Thyroid gland (tissue), 4 donors: ENCODE measurements at regions not wholly inside any gene's neighbourhood (a gene's known extent, or its start where the extent isn't known, plus 50 kb on each side); places are given as distances from the start of the nearest gene placed in this dataset.

Experiments
- DNase-seq, 2 donors: peaks; one replicate each; pipeline ENCODE4 v3.0.0-alpha.2; 2019
- H3K27ac ChIP-seq, 3 donors: fragments of 200-600 bp; sonication (generic); 1 replicate in 2 of 3; 2 replicates in 1 of 3; pipeline ENCODE4 v1.5.1; 2016 to 2019; ENCODE audit warnings: mild to moderate bottlenecking in 1 of 3, moderate library complexity in 1 of 3
- H3K27me3 ChIP-seq: fragments of 200-600 bp; sonication (generic); one replicate; pipeline ENCODE4 v1.5.1; 2019
- H3K36me3 ChIP-seq, 2 donors: fragments of 200-600 bp; sonication (generic); one replicate each; pipeline ENCODE4 v1.5.1; 2016 to 2019
- H3K4me1 ChIP-seq, 2 donors: fragments of 200-600 bp; sonication (generic); one replicate each; pipeline ENCODE4 v1.5.1; 2017 to 2019
- H3K4me3 ChIP-seq, 3 donors: fragments of 200-600 bp; sonication (generic); replicated peaks in 1 of 3; 1 replicate in 2 of 3; 2 replicates in 1 of 3; pipeline ENCODE4 v1.5.1; 2016; ENCODE audit warnings: mild to moderate bottlenecking in 1 of 3
- H3K9me3 ChIP-seq: fragments of 200-600 bp; sonication (generic); one replicate; pipeline ENCODE4 v1.5.1; 2017
- CTCF ChIP-seq, 6 experiments: fragments of 200-600 bp in 3 of 6; fragments of 450-650 bp in 3 of 6; sonication (generic) in 3 of 6; IDR thresholded peaks; one replicate each; pipeline ENCODE4 v1.5.1; 2016 to 2019; ENCODE audit warnings: antibody characterized with exemption in 6 of 6, mild to moderate bottlenecking in 2 of 6, inconsistent platforms in 1 of 6, moderate library complexity in 1 of 6
- POLR2A ChIP-seq, 2 donors: fragments of 450-650 bp; IDR thresholded peaks; one replicate each; pipeline ENCODE4 v1.6.1; 2017; ENCODE audit warnings: antibody characterized with exemption in 2 of 2, mild to moderate bottlenecking in 2 of 2, moderate library complexity in 1 of 2
- WGBS, 2 donors: methylation state at CpG; one replicate each; pipeline ENCODE4 v1.1.5; 2017; 5-methylcytosine and 5-hydroxymethylcytosine counted together
- intact Hi-C: fragments of 100-400 bp; cut with DNase I; formaldehyde crosslinking; loops from one replicate; pipeline ENCODE4 v1.15.1; 2023

GRCh38 chr20:60137657-60138245 lies 179.5 kb downstream of the CDH26 start:
- no peak overlapping the region for H3K27ac ChIP-seq
- DNase-seq = peak in 1 of 2 donors; percentile 4
- intact Hi-C loops = no loop called here
- H3K9me3 ChIP-seq = no peaks in the 10 kb centered on the region
- H3K4me3 ChIP-seq = peak overlapping the region in 1 of 3 donors; percentile 17
- TF ChIP-seq POLR2A (IDR thresholded peaks at IDR 0.05) (no peak), CTCF (IDR thresholded peaks at IDR 0.05) (peak in 2 of 6 experiments; percentile 18 to 25)
- no peaks in the 10 kb centered on the region for H3K4me1 ChIP-seq
- no peaks in the 10 kb centered on the region for H3K27me3 ChIP-seq
- 67 to 72% methylated on average over 3 of the region's 3 CpGs for WGBS, 2 donors
- no peaks in the 10 kb centered on the region for H3K36me3 ChIP-seq

- H3K4me1 ChIP-seq = no peaks in the 10 kb centered on the region
- peak; percentile 35 to 66 for DNase-seq
- no peaks in the 10 kb centered on the region for H3K9me3 ChIP-seq
- no peak for TF ChIP-seq POLR2A (IDR thresholded peaks at IDR 0.05)
- TF ChIP-seq CTCF (IDR thresholded peaks at IDR 0.05) = no peak
- intact Hi-C loops = no loop called here
- H3K4me3 ChIP-seq = peak overlapping the region in 1 of 3 donors; percentile 17
- H3K27me3 ChIP-seq = no peaks in the 10 kb centered on the region
- H3K27ac ChIP-seq = no peak overlapping the region
- WGBS, 2 donors = 69 to 76% methylated on average over 34 to 39 of the region's 39 CpGs
- no peaks in the 10 kb centered on the region for H3K36me3 ChIP-seq
Measured at GRCh38 chr20:60138256-60139220, 180.3 kb downstream of the CDH26 start.

GRCh38 chr20:60139663-60140446 lies 181.6 kb downstream of the CDH26 start:
- WGBS, 2 donors = 77 to 84% methylated on average over 11 of the region's 11 CpGs
- no peak for TF ChIP-seq CTCF (IDR thresholded peaks at IDR 0.05)
- no peaks in the 10 kb centered on the region for H3K36me3 ChIP-seq
- no peak for DNase-seq
- intact Hi-C loops = no loop called here
- no peaks in the 10 kb centered on the region for H3K4me1 ChIP-seq
- H3K9me3 ChIP-seq = no peaks in the 10 kb centered on the region
- H3K27me3 ChIP-seq = no peaks in the 10 kb centered on the region
- no peak overlapping the region for H3K27ac ChIP-seq
- H3K4me3 ChIP-seq = no peak overlapping the region

GRCh38 chr20:60142587-60142986 lies 184.4 kb downstream of the CDH26 start:
- no peak for DNase-seq
- intact Hi-C loops = no loop called here
- Histone ChIP-seq H3K4me1 (no peaks in the 10 kb centered on the region), H3K27me3 (no peaks in the 10 kb centered on the region), H3K9me3 (no peaks in the 10 kb centered on the region), H3K36me3 (no peaks in the 10 kb centered on the region), H3K27ac (no peak overlapping the region), H3K4me3 (no peak overlapping the region)
- no peak for TF ChIP-seq CTCF (IDR thresholded peaks at IDR 0.05)
- no peak for TF ChIP-seq POLR2A (IDR thresholded peaks at IDR 0.05)
- 75 to 93% methylated on average over 1 of the region's 1 CpG for WGBS, 2 donors
